IMR-90 (cell line): ENCODE measurements at regions not wholly inside any gene's neighbourhood (a gene's known extent, or its start where the extent isn't known, plus 50 kb on each side); places are given as distances from the start of the nearest gene placed in this dataset.

ENCODE experiments used
- ATAC-seq: fragments of 200-7000 bp; cut with Tn5 transposase; 2 replicates; pipeline ENCODE4 v1.9.1; 2020; ENCODE audit warnings: low read depth, mild to moderate bottlenecking, moderate library complexity
- BruUV-seq: library from RNA; stranded (reverse); fragments of 400-500 nt; replicated peaks from 2 replicates; lab custom pipeline; 2021; lab: Mats Ljungman, UMichigan
- CTCF ChIA-PET: fragments of 300-600 bp; formaldehyde crosslinking; extraction: SDS; loops from one replicate; lab custom pipeline; 2021; ENCODE audit warnings: antibody characterized with exemption; lab: Yijun Ruan, JAX
- POLR2A ChIA-PET: fragments of 300-600 bp; sonication (Branson Sonifier 250); formaldehyde crosslinking; loops from one replicate; lab custom pipeline; 2022; ENCODE audit warnings: antibody characterized with exemption; ENCODE audit not compliant: unreplicated experiment; lab: Charles Lee
- DNase-seq: peaks from one replicate; pipeline ENCODE4 v3.0.0; 2013
- H2AFZ ChIP-seq: replicated peaks from 2 replicates; pipeline ENCODE3; 2013; ENCODE audit warnings: low read length, mild to moderate bottlenecking; ENCODE audit not compliant: poor library complexity
- H2AK5ac ChIP-seq: 2 replicates; pipeline ENCODE4 v1.6.1; 2013; ENCODE audit warnings: low read depth, low read length, inconsistent platforms
- H2AK9ac ChIP-seq: replicated peaks from 2 replicates; pipeline ENCODE3; 2013; ENCODE audit warnings: mild to moderate bottlenecking, low read depth, low read length, moderate library complexity; ENCODE audit not compliant: poor library complexity
- H2BK120ac ChIP-seq: 2 replicates; pipeline ENCODE4 v1.6.1; 2013; ENCODE audit warnings: low read depth, low read length, inconsistent platforms
- H2BK15ac ChIP-seq: 3 replicates; pipeline ENCODE4 v1.6.1; 2013; ENCODE audit warnings: low read depth, low read length, inconsistent platforms
- H2BK20ac ChIP-seq: 2 replicates; pipeline ENCODE4 v1.6.1; 2013; ENCODE audit warnings: low read depth, mild to moderate bottlenecking, inconsistent platforms, low read length, moderate library complexity
- H2BK5ac ChIP-seq: 2 replicates; pipeline ENCODE4 v1.6.1; 2013; ENCODE audit warnings: mild to moderate bottlenecking, low read depth, low read length, inconsistent platforms; ENCODE audit not compliant: poor library complexity, severe bottlenecking
- H3K14ac ChIP-seq: replicated peaks from 2 replicates; pipeline ENCODE4 v1.6.1; 2013; ENCODE audit warnings: low read depth, low read length, inconsistent platforms
- H3K18ac ChIP-seq: 2 replicates; pipeline ENCODE4 v1.6.1; 2013; ENCODE audit warnings: low read depth, low read length, control low read depth
- H3K23ac ChIP-seq: 2 replicates; pipeline ENCODE4 v1.6.1; 2013; ENCODE audit warnings: low read depth, low read length, inconsistent platforms
- H3K27ac ChIP-seq: 2 replicates; pipeline ENCODE4 v1.5.1; 2013; ENCODE audit warnings: mild to moderate bottlenecking, control low read depth, low read length; ENCODE audit not compliant: insufficient read depth
- H3K27me3 ChIP-seq: 2 replicates; pipeline ENCODE4 v1.6.1; 2013; ENCODE audit warnings: low read length; ENCODE audit not compliant: control insufficient read depth, insufficient read depth
- H3K36me3 ChIP-seq: 2 replicates; pipeline ENCODE4 v1.6.1; 2013; ENCODE audit warnings: low read length, mixed read lengths; ENCODE audit not compliant: control insufficient read depth, insufficient read depth
- H3K4ac ChIP-seq: 2 replicates; pipeline ENCODE4 v1.6.1; 2013; ENCODE audit warnings: low read depth, low read length, inconsistent platforms
- H3K4me1 ChIP-seq: 2 replicates; pipeline ENCODE4 v1.6.1; 2013; ENCODE audit warnings: low read length, mixed read lengths; ENCODE audit not compliant: control insufficient read depth, insufficient read depth
- H3K4me2 ChIP-seq: 2 replicates; pipeline ENCODE4 v1.6.1; 2013; ENCODE audit warnings: low read depth, mild to moderate bottlenecking, control low read depth, low read length, moderate library complexity
- H3K4me3 ChIP-seq: 2 replicates; pipeline ENCODE4 v1.5.1; 2013; ENCODE audit warnings: low read depth, mild to moderate bottlenecking, control low read depth, low read length, moderate library complexity; ENCODE audit not compliant: insufficient read depth
- H3K56ac ChIP-seq: 2 replicates; pipeline ENCODE4 v1.6.1; 2013; ENCODE audit warnings: low read length, inconsistent platforms; ENCODE audit not compliant: insufficient read depth; ENCODE audit errors: extremely low read depth
- H3K79me1 ChIP-seq, 2 experiments: 2 replicates each; pipeline ENCODE4 v1.6.1; 2013; ENCODE audit warnings: low read length in 2 of 2, inconsistent platforms in 1 of 2, low read depth in 1 of 2
- H3K9ac ChIP-seq: 2 replicates; pipeline ENCODE4 v1.6.1; 2013; ENCODE audit warnings: low read depth, low read length, control low read depth
- H3K9me1 ChIP-seq: 2 replicates; pipeline ENCODE4 v1.6.1; 2013; ENCODE audit warnings: low read length, inconsistent platforms; ENCODE audit not compliant: insufficient read depth
- H3K9me3 ChIP-seq: 2 replicates; pipeline ENCODE4 v1.6.1; 2013; ENCODE audit warnings: low read length; ENCODE audit not compliant: control insufficient read depth, insufficient read depth
- H4K20me1 ChIP-seq: 2 replicates; pipeline ENCODE4 v1.6.1; 2013; ENCODE audit warnings: low read length, inconsistent platforms; ENCODE audit not compliant: insufficient read depth
- H4K5ac ChIP-seq: 2 replicates; pipeline ENCODE4 v1.6.1; 2013; ENCODE audit warnings: mild to moderate bottlenecking, low read depth, low read length, control low read depth
- H4K8ac ChIP-seq, 2 experiments: 2 replicates each; pipeline ENCODE4 v1.6.1; 2013; ENCODE audit warnings: low read depth in 2 of 2, low read length in 2 of 2, control low read depth in 1 of 2, inconsistent platforms in 1 of 2
- H4K91ac ChIP-seq: 2 replicates; pipeline ENCODE4 v1.6.1; 2013; ENCODE audit warnings: low read depth, low read length, inconsistent platforms; ENCODE audit not compliant: insufficient read depth
- BHLHE40 ChIP-seq: fragments of 150-350 bp; IDR thresholded peaks from 2 replicates; pipeline ENCODE4 v1.6.1; 2016; ENCODE audit warnings: mild to moderate bottlenecking, low read depth, low read length
- CEBPB ChIP-seq: IDR thresholded peaks from 2 replicates; pipeline ENCODE4 v1.6.1; 2012; ENCODE audit warnings: low read depth, low read length, improper control_type of control experiment
- CHD1 ChIP-seq: IDR thresholded peaks from 2 replicates; pipeline ENCODE4 v1.6.1; 2012; ENCODE audit warnings: low read depth, low read length, improper control_type of control experiment
- CTCF ChIP-seq: conservative IDR thresholded peaks from 2 replicates; pipeline ENCODE4 v1.5.1; 2012; ENCODE audit warnings: mild to moderate bottlenecking, low read depth, low read length, improper control_type of control experiment
- ELK1 ChIP-seq: fragments of 150-350 bp; IDR thresholded peaks from 2 replicates; pipeline ENCODE4 v1.6.1; 2016; ENCODE audit warnings: low read depth, mild to moderate bottlenecking, low read length, moderate library complexity, borderline replicate concordance
- FOS ChIP-seq: fragments of 150-350 bp; IDR thresholded peaks from 2 replicates; pipeline ENCODE4 v1.6.1; 2016; ENCODE audit warnings: low read depth, low read length
- MAFK ChIP-seq: IDR thresholded peaks from 2 replicates; pipeline ENCODE4 v1.6.1; 2012; ENCODE audit warnings: low read depth, low read length, improper control_type of control experiment
- MAZ ChIP-seq: IDR thresholded peaks from 2 replicates; pipeline ENCODE4 v1.6.1; 2012; ENCODE audit warnings: low read depth, mild to moderate bottlenecking, low read length, improper control_type of control experiment, moderate library complexity, borderline replicate concordance
- MXI1 ChIP-seq: IDR thresholded peaks from 2 replicates; pipeline ENCODE4 v1.6.1; 2012; ENCODE audit warnings: low read depth, mild to moderate bottlenecking, low read length, moderate library complexity, borderline replicate concordance
- NFE2L2 ChIP-seq: fragments of 150-350 bp; IDR thresholded peaks from 2 replicates; pipeline ENCODE4 v1.6.1; 2016; ENCODE audit warnings: low read depth, mild to moderate bottlenecking, low read length
- POLR2A ChIP-seq: IDR thresholded peaks from 2 replicates; pipeline ENCODE4 v1.6.1; 2012; ENCODE audit warnings: mild to moderate bottlenecking, low read depth, low read length
- RAD21 ChIP-seq: IDR thresholded peaks from 2 replicates; pipeline ENCODE4 v1.6.1; 2012; ENCODE audit warnings: low read length, improper control_type of control experiment
- RCOR1 ChIP-seq: IDR thresholded peaks from 2 replicates; pipeline ENCODE4 v1.6.1; 2012; ENCODE audit warnings: mild to moderate bottlenecking, low read length, improper control_type of control experiment; ENCODE audit not compliant: insufficient replicate concordance
- RFX5 ChIP-seq: IDR thresholded peaks from 2 replicates; pipeline ENCODE4 v1.8.0; 2012; ENCODE audit warnings: low read depth, mild to moderate bottlenecking, low read length, moderate library complexity
- SMC3 ChIP-seq: fragments of 150-350 bp; IDR thresholded peaks from 2 replicates; pipeline ENCODE4 v1.6.1; 2016; ENCODE audit warnings: low read depth, mild to moderate bottlenecking, antibody characterized with exemption, low read length, moderate library complexity
- USF2 ChIP-seq: fragments of 150-350 bp; IDR thresholded peaks from 2 replicates; pipeline ENCODE4 v1.6.1; 2017; ENCODE audit warnings: mild to moderate bottlenecking, antibody characterized with exemption, low read length, low read depth
- whole genome bisulfite sequencing, 2 experiments: methylation state at CpG; one replicate each; pipeline versions ENCODE4 v1.1.5 to v1.1.7; 2013; ENCODE audit warnings: missing lambda C conversion rate in 2 of 2; ENCODE audit not compliant: insufficient read length in 1 of 2; ENCODE audit errors: extremely low coverage in 2 of 2; 5-methylcytosine and 5-hydroxymethylcytosine counted together
- dilution Hi-C: fragments of 300-500 bp; cut with HindIII; formaldehyde crosslinking; loops from one replicate; pipeline ENCODE4 v1.14.3; 2018; ENCODE audit warnings: low sequenced_read_pairs; ENCODE audit not compliant: unreplicated experiment
- in situ Hi-C: fragments of 300-500 bp; cut with MboI; formaldehyde crosslinking; loops from 3 replicates; pipeline ENCODE4 v1.14.3; 2019; ENCODE audit warnings: low sequenced_read_pairs, inconsistent platforms, mixed read lengths
- intact Hi-C: fragments of 100-400 bp; cut with micrococcal nuclease; formaldehyde crosslinking; loops from 2 replicates; pipeline ENCODE4 v1.10.0; 2022

GRCh38 chr1:195047772-195048171 is 1560.5 kb downstream of the KCNT2 start:
- TF ChIP-seq POLR2A (no peak), NFE2L2 (no peak), RFX5 (no peak), ELK1 (no peak), RAD21 (no peak), SMC3 (no peak), MAZ (no peak), MAFK (no peak), FOS (no peak), CEBPB (no peak), MXI1 (no peak), CHD1 (no peak), BHLHE40 (no peak), RCOR1 (no peak), USF2 (no peak), CTCF (no peak)
- no peaks in the 10 kb centered on the region for H4K20me1 ChIP-seq
- no TSS peak for BruUV-seq
- H3K9ac ChIP-seq, result no peak overlapping the region
- no peak overlapping the region for H3K23ac ChIP-seq
- H2BK120ac ChIP-seq, result no peak overlapping the region
- H2BK15ac ChIP-seq, result no peak overlapping the region
- H4K8ac ChIP-seq, result no peak overlapping the region
- H3K36me3 ChIP-seq, result no peaks in the 10 kb centered on the region
- no peak overlapping the region for H3K56ac ChIP-seq
- H2BK20ac ChIP-seq, result no peak overlapping the region
- H2AK5ac ChIP-seq, result no peak overlapping the region
- no peak overlapping the region for H4K5ac ChIP-seq
- H3K4me1 ChIP-seq, result no peaks in the 10 kb centered on the region
- H2AK9ac ChIP-seq, result no peak overlapping the region
- H2BK5ac ChIP-seq, result no peak overlapping the region
- in situ Hi-C loops (no loop called here), intact Hi-C loops (no loop called here), dilution Hi-C loops (no loop called here)
- no peak overlapping the region for H3K27ac ChIP-seq
- ChIA-PET POLR2A (interaction anchor here (0.5 kb wide), 1 partner anchor 307 kb away, joined by 3 read pairs; no protein-coding TSS in a partner anchor), CTCF (no interaction called here)
- no peaks in the 10 kb centered on the region for H3K79me1 ChIP-seq
- ATAC-seq (no peak), DNase-seq (no peak)
- no peak overlapping the region for H3K18ac ChIP-seq
- H3K9me3 ChIP-seq, result no peaks in the 10 kb centered on the region
- H3K4me2 ChIP-seq, result no peak overlapping the region
- no peak overlapping the region for H3K14ac ChIP-seq
- no peak overlapping the region for H3K4ac ChIP-seq
- H3K9me1 ChIP-seq, result no peaks in the 10 kb centered on the region
- no peak overlapping the region for H2AFZ ChIP-seq
- no peak overlapping the region for H4K91ac ChIP-seq
- no peak overlapping the region for H3K4me3 ChIP-seq
- H3K27me3 ChIP-seq, result no peaks in the 10 kb centered on the region
- WGBS, 2 experiments, result no CpG with 5 or more reads among the region's 2 CpGs
